ENCODE measurements at regions not wholly inside any gene's neighbourhood (a gene's known extent, or its start where the extent isn't known, plus 50 kb on each side); places are given as distances from the start of the nearest gene placed in this dataset.

- ChIA-PET CTCF (ENCODE audit: low intra/inter-chr PET ratio) (no interaction called here), POLR2A (no interaction called here)
- Histone ChIP-seq H3K4me2 (ENCODE audit: insufficient read depth, low read length) (no peak overlapping the region), H3K27me3 (ENCODE audit: control insufficient read depth in 2 of 2, insufficient read depth in 2 of 2, low read length in 2 of 2) (no peaks in the 10 kb centered on the region), H4K20me1 (replicated peaks; ENCODE audit: control insufficient read depth, insufficient read depth, low read length) (no peaks in the 10 kb centered on the region), H2AFZ (ENCODE audit: low read depth, low read length) (no peak overlapping the region), H3K9ac (ENCODE audit: insufficient read depth in 1 of 2, low read depth in 2 of 2, low read length in 2 of 2) (no peak overlapping the region), H3K4me3 (no peak overlapping the region), H3K9me3 (replicated peaks; ENCODE audit: control insufficient read depth, insufficient read depth, low read depth, low read length) (no peaks in the 10 kb centered on the region), H3K9me1 (ENCODE audit: control insufficient read depth, insufficient read depth, low read length) (no peaks in the 10 kb centered on the region), H3K4me1 (replicated peaks in 1 of 2; ENCODE audit: control insufficient read depth in 2 of 2, insufficient read depth in 2 of 2, low read length in 2 of 2) (no peaks in the 10 kb centered on the region), H3K36me3 (ENCODE audit: control insufficient read depth, insufficient read depth, low read length) (no peaks in the 10 kb centered on the region), H3K27ac (ENCODE audit: extremely low read depth, low read depth, low read length) (no peak overlapping the region), H3K79me2 (ENCODE audit: control insufficient read depth, insufficient read depth, low read length) (no peaks in the 10 kb centered on the region)
- ATAC-seq (no peak), DNase-seq (ENCODE audit: extremely low read depth in 1 of 4, low spot score in 3 of 4) (no peak), FAIRE-seq (no peak)
- in situ Hi-C loops (cut with MboI) (no loop called here), intact Hi-C loops (cut with micrococcal nuclease) (no loop called here)
- no TSS peak for BruUV-seq (replicated peaks)
- 0% methylated on average over 2 of the region's 3 CpGs for WGBS (ENCODE audit: insufficient coverage, low coverage, missing lambda C conversion rate)
- TF ChIP-seq FOXA1 (IDR thresholded peaks at IDR 0.05; ENCODE audit: borderline replicate concordance) (no peak), ZNF699 (CRISPR knock-in tag; IDR thresholded peaks at IDR 0.05; ENCODE audit: insufficient replicate concordance) (no peak), SMAD2 (IDR thresholded peaks at IDR 0.05; ENCODE audit: low read depth, low read length) (no peak), PCBP1 (IDR thresholded peaks at IDR 0.05; ENCODE audit: low read depth, low read length, poor library complexity, severe bottlenecking) (no peak), ZNF224 (CRISPR knock-in tag; IDR thresholded peaks at IDR 0.05) (no peak), NR3C1 (CRISPR knock-in tag; IDR thresholded peaks at IDR 0.05) (no peak), ATF4 (CRISPR knock-in tag; IDR thresholded peaks at IDR 0.05) (no peak), HCFC1 (IDR thresholded peaks at IDR 0.05; ENCODE audit: low read depth, low read length) (no peak)
These were observed 715.1 kb upstream of the ACO1 start for GRCh38 chr9:31669311-31669710.

Data from K562 (cell line).